ENCODE measurements at regions not wholly inside any gene's neighbourhood (a gene's known extent, or its start where the extent isn't known, plus 50 kb on each side); places are given as distances from the start of the nearest gene placed in this dataset.

- TF ChIP-seq, protein P1, sequence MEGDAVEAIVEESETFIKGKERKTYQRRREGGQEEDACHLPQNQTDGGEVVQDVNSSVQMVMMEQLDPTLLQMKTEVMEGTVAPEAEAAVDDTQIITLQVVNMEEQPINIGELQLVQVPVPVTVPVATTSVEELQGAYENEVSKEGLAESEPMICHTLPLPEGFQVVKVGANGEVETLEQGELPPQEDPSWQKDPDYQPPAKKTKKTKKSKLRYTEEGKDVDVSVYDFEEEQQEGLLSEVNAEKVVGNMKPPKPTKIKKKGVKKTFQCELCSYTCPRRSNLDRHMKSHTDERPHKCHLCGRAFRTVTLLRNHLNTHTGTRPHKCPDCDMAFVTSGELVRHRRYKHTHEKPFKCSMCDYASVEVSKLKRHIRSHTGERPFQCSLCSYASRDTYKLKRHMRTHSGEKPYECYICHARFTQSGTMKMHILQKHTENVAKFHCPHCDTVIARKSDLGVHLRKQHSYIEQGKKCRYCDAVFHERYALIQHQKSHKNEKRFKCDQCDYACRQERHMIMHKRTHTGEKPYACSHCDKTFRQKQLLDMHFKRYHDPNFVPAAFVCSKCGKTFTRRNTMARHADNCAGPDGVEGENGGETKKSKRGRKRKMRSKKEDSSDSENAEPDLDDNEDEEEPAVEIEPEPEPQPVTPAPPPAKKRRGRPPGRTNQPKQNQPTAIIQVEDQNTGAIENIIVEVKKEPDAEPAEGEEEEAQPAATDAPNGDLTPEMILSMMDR (IDR thresholded peaks at IDR 0.05) = no peak
- no peak for DNase-seq (ENCODE audit: low spot score)
- no peak overlapping the region for H3K27ac ChIP-seq
- H3K4me3 ChIP-seq = no peak overlapping the region
Measured at GRCh38 chr19:27986299-27986698, 1226.7 kb downstream of the UQCRFS1 start.

- TF ChIP-seq, protein P1 (IDR thresholded peaks at IDR 0.05) = no peak
- no peak overlapping the region for H3K27ac ChIP-seq
- no peak overlapping the region for H3K4me3 ChIP-seq
- no peak for DNase-seq (ENCODE audit: low spot score)
Measured at GRCh38 chr19:27975419-27976005, 1237.4 kb downstream of the UQCRFS1 start.

- DNase-seq (ENCODE audit: low spot score) = no peak
- TF ChIP-seq, protein P1 (IDR thresholded peaks at IDR 0.05) = no peak
Measured at GRCh38 chr19:27974082-27974513, 1238.9 kb downstream of the UQCRFS1 start.

DNA sequence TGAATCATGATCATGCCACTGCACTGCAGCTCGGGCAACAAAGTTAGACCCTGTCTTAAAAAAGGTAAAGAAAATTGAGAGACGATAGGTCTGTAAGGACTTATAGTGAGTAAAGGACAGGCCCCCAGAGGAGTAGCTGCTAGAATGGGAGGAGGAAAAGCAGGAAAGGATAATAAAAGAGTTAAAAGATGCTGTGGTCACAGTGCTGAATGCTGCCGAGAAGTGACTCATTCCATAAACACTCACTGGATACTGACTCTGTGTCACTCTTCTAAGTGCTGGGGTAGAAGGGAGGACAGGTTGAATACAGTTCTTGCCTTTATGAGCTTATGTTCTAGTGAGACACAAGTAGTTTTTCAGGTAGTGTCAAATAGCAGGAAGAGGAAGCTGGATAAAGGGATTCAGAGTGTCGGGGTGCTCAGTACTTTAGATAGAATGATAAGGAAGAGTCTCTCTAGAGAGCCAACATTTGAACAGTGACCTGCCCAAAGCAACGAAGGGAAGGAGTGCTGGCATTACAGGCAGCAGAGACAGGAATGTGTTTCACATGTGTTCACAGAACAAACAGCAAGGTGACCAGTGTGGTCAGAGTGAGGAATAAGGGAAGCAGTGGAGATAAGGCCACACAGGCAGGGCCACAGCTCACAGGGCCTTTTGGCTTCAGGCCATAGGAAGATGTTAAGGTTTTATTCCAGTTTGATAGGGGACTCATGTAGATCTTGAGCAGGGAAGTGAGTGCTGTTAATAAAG lies 1240.5 kb downstream of the UQCRFS1 start:
- no peak for DNase-seq (ENCODE audit: low spot score)
- Histone ChIP-seq H3K27ac (no peak overlapping the region), H3K4me3 (no peak overlapping the region)
- TF ChIP-seq, protein P1 (IDR thresholded peaks at IDR 0.05) = no peak

More at GRCh38 chr19:27974082-27974513, 1238.9 kb downstream of the UQCRFS1 start:
- Histone ChIP-seq H3K27ac (no peak overlapping the region), H3K4me3 (no peak overlapping the region)

DNA sequence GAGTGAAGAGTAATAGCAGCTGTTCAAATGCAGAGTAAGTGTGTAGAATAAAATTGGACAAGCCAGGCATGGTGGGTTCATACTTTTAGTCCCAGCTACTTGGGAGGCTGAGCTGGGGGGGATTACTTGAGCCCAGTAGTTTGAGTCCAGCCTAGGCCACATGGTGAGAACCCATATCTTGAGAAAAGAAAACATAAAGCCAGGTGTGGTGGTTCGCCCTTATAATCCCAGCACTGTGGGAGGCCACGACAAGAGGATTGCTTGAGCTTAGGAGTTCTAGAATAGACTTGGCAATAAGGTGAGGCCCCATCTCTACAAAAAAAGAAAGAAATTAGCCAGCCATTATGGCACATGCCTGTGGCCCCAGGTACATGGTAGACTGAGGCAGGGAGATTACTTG lies 1241.1 kb downstream of the UQCRFS1 start:
- TF ChIP-seq, protein P1 (IDR thresholded peaks at IDR 0.05) = no peak
- H3K4me3 ChIP-seq = no peak overlapping the region
- no peak for DNase-seq (ENCODE audit: low spot score)
- no peak overlapping the region for H3K27ac ChIP-seq

DNA sequence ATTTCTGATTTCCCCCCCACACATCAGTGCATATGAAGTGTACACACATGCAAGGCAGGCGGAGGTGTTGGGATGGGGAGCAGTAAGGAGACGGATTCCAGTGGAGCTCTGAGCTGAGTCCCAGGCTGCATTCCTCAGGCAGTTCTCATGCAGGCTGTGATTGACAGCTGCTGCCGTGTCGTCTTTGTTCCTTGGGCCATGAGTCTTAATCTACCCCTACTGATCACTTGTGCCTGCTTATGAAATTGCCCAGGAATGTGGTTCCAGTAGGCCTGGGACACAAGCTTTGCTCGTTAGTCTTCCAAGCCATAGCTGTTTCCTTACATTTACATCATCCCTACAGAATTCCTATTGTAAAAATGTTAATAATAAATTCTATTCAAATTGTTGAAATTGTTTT lies 1241.9 kb downstream of the UQCRFS1 start:
- Histone ChIP-seq H3K27ac (no peak overlapping the region), H3K4me3 (no peak overlapping the region)
- no peak for DNase-seq (ENCODE audit: low spot score)
- TF ChIP-seq, protein P1 (IDR thresholded peaks at IDR 0.05) = no peak

- H3K4me3 ChIP-seq = no peak overlapping the region
- TF ChIP-seq, protein P1 (IDR thresholded peaks at IDR 0.05) = no peak
- H3K27ac ChIP-seq = no peak overlapping the region
- DNase-seq (ENCODE audit: low spot score) = no peak
Measured at GRCh38 chr19:27966390-27966816, 1246.5 kb downstream of the UQCRFS1 start.

Measured in coronary artery (tissue), 2 donors.